ENCODE measurements at regions not wholly inside any gene's neighbourhood (a gene's known extent, or its start where the extent isn't known, plus 50 kb on each side); places are given as distances from the start of the nearest gene placed in this dataset.

DNA sequence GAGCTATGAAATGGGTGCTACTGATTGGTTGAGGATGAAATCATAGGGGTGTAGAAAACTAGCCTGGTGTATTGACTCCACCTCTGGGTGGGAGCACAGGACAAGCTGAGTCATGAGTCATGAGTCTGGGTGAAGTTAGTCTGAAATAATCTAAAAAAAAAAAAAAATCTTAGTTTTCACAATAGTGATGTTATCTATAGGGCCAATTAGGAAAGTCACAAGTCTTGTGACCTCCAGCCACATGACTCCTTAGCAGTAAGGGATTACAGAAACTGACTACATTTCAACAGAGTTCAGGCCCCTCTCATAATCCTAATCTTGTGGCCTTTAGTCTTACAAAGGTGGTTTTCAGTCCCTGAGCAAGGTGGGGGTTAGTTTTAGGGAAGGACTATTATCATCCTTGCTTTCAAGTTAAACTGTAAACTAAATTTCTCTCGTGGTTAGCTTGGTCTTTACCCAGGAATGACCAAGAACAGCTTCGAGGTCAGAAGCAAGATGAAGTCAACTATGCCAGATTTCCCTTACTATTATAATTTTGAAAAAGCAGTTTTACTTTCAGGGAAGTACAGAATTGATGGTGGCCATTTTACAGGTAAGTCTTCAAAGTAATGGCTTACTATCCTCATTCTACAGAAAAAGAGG lies 338.0 kb upstream of the GYPC start:
- TF ChIP-seq POLR2A (IDR thresholded peaks at IDR 0.05), result no peak
- TF ChIP-seq, protein P1, sequence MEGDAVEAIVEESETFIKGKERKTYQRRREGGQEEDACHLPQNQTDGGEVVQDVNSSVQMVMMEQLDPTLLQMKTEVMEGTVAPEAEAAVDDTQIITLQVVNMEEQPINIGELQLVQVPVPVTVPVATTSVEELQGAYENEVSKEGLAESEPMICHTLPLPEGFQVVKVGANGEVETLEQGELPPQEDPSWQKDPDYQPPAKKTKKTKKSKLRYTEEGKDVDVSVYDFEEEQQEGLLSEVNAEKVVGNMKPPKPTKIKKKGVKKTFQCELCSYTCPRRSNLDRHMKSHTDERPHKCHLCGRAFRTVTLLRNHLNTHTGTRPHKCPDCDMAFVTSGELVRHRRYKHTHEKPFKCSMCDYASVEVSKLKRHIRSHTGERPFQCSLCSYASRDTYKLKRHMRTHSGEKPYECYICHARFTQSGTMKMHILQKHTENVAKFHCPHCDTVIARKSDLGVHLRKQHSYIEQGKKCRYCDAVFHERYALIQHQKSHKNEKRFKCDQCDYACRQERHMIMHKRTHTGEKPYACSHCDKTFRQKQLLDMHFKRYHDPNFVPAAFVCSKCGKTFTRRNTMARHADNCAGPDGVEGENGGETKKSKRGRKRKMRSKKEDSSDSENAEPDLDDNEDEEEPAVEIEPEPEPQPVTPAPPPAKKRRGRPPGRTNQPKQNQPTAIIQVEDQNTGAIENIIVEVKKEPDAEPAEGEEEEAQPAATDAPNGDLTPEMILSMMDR (IDR thresholded peaks at IDR 0.05), result no peak
